GM10266 (cell line): ENCODE measurements at regions not wholly inside any gene's neighbourhood (a gene's known extent, or its start where the extent isn't known, plus 50 kb on each side); places are given as distances from the start of the nearest gene placed in this dataset.

ENCODE experiments used
- DNase-seq: peaks from one replicate; pipeline ENCODE4 v3.0.0; 2012; ENCODE audit errors: extremely low spot score
- TF ChIP-seq, protein P1 (sequence below): IDR thresholded peaks from 2 replicates; pipeline ENCODE4 v1.5.1; 2012; ENCODE audit warnings: mild to moderate bottlenecking, low read depth; ENCODE audit not compliant: control insufficient read depth, insufficient read depth; ENCODE audit errors: missing control alignments

DNA sequence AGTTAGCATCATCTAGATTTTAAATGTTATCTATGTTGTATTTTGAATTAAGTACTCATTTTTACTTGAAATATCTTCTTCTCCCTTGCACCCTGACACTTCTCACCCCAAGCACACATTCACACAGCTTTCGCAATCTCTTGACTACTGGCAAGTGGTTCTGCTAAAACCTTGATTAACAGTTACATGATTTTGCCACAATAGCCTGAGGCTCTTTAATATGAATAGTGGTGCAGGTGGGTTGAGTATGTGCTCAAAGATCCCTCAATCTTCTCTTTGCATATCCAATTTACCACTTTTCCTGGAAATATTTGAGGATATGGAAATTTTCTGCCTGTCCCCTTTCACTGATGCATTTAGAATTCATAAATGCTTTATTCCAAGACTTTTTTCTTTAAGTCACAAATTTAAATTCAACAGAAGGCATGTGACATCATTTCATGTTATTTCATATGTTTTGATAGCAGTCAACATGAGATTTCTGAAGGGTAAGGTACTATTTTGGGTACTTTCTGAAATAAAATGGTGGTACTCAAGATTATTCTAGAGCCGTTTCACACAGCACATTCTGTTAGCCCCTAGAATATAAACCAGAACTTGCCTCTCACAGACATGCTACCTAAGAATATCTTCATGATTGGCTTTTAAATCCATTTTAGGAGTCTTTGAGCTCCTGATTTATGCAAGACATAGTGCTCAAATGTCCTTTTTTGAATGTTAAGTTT is 339.7 kb downstream of the RPRM start:
- TF ChIP-seq, protein P1, sequence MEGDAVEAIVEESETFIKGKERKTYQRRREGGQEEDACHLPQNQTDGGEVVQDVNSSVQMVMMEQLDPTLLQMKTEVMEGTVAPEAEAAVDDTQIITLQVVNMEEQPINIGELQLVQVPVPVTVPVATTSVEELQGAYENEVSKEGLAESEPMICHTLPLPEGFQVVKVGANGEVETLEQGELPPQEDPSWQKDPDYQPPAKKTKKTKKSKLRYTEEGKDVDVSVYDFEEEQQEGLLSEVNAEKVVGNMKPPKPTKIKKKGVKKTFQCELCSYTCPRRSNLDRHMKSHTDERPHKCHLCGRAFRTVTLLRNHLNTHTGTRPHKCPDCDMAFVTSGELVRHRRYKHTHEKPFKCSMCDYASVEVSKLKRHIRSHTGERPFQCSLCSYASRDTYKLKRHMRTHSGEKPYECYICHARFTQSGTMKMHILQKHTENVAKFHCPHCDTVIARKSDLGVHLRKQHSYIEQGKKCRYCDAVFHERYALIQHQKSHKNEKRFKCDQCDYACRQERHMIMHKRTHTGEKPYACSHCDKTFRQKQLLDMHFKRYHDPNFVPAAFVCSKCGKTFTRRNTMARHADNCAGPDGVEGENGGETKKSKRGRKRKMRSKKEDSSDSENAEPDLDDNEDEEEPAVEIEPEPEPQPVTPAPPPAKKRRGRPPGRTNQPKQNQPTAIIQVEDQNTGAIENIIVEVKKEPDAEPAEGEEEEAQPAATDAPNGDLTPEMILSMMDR: no peak
- DNase-seq: no peak

DNA sequence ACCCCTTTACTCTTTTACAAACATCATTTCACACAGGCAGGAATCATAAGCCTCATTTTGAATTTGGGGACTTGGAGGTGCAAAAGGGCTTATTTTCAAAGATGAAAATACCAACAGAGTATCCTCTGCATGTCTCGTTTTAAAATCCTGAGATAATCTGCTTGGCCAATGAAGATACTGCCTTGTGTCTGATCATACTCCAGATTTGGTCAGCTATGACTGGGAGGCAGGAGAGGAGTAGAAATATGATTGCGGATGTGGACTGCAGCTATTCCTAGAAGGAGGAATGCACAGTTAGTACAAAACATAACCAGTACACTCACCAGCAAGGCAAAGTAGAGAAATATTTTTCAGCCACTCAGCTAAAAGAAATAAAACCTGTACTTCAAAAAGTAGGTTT is 342.3 kb downstream of the RPRM start:
- DNase-seq: no peak

DNA sequence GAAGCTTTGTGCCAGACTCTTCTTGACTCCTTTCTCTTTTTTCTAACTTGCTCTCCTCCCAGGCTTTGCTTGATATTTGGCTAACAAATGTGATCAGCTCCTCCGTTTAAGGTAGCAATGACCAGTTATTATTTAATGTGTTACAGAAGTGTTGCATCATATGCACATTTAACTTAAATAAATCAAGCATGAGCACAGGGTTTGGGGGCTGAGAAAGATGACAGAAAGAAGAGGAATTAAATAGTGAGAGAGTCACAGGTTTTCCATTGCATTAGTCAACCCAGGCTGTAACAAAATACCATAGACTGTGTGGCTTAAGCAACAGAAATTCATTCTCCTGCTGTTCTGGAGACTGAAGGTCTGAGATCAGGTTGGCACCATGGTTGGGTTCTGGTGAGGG is 343.8 kb downstream of the RPRM start:
- TF ChIP-seq, protein P1: no peak
- no peak for DNase-seq

More for the DNA sequence above, 342.3 kb downstream of the RPRM start:
- TF ChIP-seq, protein P1: no peak

DNA sequence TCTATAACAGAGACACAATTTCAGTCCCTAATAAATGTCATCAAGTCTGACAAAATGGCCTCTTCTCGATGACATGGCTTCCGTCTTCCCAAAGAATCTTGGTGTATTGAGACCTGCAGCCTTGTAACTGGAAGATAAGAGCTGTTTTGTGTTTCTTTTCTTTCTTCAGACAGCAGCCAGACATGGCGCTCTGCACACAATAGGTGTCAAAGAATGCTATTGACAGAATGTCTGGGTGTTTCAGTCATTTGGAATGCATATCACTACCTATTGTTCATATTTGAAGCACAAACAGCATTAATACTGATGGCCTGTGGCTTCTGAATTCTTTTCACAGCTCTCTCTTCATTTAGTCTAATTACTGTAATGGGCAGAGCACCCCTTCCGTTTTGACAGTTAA is 344.8 kb downstream of the RPRM start:
- no peak for DNase-seq
- TF ChIP-seq, protein P1: no peak

DNA sequence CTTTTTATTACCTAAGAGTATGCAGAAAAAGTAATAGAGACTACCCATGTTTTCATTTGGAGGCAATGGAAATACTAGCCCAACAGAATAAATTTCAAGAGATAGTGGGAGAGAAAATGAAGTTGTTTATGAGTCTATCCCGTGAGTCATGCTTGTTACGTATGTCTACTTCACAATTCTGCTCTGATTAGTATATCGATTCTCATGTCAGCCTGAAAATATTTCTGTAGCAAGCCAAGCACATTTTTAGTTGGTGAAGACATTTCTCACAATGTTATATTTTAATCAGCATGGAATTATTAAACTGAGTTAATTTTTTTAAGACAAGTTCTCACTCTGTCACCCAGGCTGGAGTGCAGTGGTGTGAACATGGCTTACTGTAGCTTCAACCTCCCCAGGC is 346.1 kb downstream of the RPRM start:
- TF ChIP-seq, protein P1: no peak
- DNase-seq: no peak

DNA sequence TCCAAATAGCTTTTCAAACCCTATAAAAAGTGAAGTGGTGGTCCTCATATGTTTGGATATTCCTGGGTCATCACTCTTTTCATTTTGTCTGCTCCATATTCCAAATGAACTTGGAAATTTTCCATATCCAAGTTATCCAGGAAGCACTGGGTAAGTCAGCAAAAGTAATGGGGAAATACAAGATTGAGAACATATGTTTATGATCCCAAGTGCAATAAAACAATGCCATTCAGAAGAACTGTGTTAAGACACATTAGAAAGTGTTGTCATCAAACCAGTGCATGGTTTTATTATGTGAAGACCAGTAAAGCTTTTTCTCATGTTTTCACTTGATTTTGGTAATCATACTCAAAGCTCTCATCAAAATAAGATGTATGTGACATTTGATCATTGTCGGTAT is 363.4 kb downstream of the RPRM start:
- no peak for DNase-seq
- TF ChIP-seq, protein P1: no peak

DNA sequence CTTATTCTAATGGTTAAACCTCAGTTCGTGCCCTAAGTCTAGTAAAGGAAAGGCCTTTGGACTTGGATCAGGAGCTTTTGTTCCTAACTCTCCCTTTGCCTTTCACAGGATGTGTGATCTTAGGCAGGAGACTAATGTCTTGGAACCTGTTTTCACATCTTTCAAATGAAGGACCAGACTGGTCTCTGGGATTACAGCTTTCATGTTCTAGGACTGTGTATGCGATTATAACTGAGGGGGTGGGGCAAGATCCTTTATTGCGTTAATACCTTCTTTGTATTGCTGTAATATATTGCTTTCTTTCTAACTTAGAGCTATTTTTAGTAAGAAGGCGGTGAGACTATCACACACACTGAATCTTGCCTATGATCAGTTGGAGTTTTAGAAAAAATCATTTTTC is 368.1 kb downstream of the RPRM start:
- TF ChIP-seq, protein P1: no peak
- DNase-seq: no peak
